Stimulated activated CD4-positive, alpha-beta T cell treated with anti-CD3 and anti-CD28 coated beads, Interleukin-1b, Interleukin-23, amount 100 ng/mL, for 1 hour (primary cell): ENCODE measurements at regions not wholly inside any gene's neighbourhood (a gene's known extent, or its start where the extent isn't known, plus 50 kb on each side); places are given as distances from the start of the nearest gene placed in this dataset.

Source experiments
- DNase-seq, 2 donors: peaks; one replicate each; pipeline ENCODE4 v3.0.0-alpha.2; 2020; ENCODE audit warnings: low read depth in 2 of 2

DNA sequence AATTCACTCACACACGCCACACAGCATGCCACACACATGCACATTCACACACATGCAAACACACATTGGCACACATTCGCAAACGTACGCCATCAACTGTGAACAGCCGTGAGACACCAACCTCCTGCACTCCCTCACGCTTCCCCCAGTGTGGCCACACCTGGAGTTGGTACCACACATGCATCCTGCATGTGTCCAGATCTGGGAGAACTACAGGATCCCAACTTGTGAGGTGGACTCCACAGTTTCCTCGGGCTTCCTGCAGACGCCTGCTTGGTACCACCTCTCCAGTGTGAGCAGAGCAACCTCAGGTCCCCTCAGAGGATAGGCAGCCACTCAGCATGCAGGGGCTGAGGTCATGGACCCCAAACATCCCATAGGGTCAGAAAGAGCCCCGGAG, 239.0 kb downstream of the EIPR1 start:
- no peak for DNase-seq

DNA sequence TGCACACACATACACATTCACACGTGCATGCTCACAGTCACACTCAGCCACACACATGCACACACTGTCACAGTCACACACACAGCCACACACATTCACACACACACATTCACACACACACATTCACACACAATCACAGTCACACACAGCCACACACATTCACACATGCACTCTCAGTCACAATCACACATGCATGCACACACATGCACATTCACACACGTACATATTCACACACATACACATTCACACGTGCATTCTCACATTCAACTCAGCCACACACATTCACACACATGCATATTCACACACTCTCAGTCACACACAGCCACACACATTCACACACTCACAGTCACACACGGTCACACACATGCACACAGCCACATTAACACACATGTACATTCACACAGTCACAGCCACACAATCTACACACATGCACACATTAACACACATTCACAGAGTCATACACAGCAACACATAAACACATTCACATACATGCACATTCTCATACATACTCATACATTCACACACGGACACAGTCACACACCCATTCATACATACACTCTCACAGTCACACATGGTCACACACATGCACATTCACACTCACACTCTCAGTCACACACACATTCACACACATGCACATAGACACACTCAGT, 239.8 kb downstream of the EIPR1 start:
- DNase-seq = no peak

DNA sequence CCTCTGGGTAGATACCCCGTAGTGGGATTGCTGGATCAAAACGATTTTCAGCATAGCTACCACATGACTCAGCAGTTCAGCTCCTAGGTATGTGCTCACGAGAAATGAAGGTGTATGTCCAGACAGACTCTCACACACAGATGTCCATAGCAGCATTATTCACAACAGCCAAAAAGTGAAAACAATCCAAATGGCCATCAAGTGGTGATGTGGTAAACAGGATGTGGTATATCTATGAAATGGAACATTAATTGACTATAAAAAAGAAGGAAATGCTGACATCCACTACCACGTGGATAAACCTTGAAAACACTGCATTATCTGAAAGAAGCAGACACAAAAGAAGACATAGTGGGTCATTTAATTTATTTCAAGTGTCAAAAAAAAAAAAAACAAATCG, 241.9 kb downstream of the EIPR1 start:
- no peak for DNase-seq

DNA sequence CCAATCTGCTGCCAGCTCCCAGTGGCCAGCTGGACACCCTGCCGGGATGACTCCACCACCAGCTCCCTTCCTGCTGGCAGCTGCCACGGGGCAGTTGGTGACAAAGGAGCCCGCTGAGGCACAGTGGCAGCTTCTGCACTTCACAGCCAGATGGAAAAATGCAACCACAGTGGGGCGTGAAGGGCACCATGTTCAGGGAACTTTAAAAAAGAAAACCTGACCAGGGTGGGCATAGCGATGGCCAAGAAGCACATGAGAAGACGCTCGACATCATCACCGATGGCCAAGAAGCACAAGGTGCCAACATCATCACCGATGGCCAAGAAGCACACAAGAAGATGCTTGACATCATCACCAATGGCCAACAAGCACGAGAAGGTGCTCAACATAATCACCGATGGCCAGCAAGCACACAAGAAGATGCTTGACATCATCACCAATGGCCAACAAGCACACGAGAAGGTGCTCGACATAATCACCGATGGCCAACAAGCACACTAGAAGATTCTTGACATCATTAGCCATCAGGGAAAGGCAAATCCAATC, 243.5 kb downstream of the EIPR1 start:
- no peak for DNase-seq

DNA sequence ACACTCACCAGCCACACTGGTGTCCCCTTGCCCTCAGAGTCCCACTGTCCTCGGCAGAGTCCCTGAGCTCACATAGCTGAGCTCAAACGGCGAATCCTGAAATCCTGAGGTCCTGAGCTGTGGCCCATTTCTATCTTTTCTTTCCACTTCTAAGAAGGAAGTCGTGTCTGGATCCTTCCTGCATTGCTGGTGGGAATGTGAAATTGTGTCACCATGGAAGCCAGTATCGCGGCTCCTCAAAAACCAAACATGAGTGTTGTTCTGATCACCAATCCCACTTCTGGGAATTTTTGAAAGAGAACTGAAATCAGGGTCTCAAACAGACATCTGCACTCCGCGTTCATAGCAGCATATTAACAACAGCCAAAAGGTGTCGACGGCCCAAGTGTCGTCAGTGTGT, 244.7 kb downstream of the EIPR1 start:
- no peak for DNase-seq

DNA sequence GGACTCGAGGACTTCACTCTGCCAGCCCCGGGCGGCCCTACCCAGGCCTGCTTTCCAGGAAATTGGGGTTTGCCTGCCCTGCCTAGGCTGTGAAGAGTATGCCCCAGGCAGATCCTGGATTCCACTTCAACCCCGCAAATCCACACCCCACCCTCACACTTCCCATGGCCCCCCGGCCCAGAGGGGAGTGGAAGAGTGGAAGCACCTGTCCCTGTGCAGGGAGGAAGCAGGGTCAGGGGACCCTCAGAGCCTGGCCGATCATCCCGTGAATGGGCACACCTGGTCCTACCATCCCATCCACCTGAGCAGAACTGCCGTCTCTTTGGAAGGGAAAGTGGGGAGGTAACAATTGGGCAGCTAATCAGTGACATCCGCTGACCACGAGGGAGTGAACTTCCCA, 245.2 kb downstream of the EIPR1 start:
- no peak for DNase-seq

DNA sequence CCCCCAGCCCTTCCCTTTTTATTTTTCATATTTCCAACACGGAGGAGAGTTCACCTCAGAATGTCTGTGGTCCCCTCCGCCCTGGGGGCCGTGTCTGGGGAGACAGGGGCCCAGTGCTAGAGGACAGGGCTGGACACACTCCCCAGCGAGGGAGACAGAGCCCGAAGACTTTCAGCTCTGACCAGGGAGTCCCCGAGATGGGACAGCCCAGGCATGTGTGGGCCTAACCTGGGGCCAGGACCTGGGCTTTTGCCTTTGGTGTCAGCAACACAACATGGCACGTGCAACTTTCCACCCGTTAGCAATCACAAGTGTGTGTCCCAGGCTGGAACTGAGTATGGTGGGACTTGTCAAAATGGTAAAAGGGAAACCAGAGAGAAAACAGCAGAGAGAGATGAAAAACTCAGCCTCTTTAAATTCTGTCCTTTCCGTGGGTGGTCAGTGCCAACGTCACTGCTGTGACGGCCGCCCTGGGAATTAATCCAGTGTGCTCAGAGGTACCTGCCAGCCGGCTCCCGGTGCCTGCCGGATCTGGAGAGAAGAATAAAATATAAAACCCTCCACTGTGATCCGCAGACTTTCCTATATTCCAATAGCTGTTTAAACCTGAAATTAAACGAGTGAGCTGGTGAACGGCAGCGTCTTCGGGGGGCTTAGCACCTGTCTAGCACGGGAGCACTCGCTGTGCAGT, 245.8 kb downstream of the EIPR1 start:
- DNase-seq = no peak

DNA sequence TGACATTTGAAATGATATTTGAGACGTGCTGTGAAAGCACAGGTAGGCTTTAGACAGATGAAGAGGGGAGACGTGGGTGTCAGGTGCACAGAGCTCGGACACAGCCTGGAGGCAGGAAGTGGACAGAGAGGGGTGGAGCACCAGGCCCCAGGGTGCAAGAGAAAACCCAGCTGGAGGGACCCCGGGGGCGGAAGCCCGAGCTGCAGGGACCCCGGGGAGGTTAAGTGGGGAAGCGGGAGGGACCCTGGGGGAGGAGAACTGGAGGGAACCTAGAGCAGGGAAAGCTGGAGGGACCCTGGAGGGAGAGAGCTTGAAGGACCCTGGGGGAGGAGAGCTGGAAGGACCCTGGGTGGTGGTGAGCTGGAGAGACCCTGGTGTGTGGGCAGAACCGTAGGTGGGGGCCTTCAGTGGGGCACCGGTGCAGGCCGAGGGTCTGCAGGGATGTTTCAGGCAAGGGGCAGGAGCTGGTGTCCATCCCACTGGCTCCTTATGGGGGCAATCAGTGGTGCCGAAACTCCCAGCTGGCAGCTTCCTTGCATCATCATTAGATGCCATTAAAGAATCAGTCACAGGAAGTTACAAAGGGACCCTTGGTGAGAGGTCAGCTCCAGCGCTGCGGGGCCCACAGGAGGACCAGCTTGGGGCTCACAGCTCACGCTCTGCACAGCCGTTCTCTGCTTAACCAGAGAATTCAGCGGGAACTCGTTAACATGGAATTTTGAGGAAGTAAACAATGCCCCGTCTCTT, 246.6 kb downstream of the EIPR1 start:
- DNase-seq = no peak

DNA sequence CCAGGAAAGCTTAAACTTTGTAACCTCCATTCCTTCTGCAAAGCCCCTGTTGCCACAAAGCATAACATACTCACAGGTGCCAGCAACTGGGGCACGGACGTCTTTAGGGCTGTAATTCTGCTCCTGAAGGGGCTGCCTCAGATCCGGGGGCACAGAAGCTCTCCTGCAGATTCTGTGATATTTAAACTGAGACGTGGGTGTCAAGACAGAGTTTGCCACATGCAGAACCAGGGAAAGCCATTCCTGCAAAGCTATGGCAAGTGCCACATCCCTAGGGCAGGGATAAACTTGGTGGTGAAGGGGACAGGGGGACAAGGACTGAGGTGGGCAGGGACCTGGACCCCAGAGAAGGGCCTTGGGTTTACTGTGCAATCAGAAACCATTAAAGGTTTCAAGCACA, 247.2 kb downstream of the EIPR1 start:
- DNase-seq = no peak

DNA sequence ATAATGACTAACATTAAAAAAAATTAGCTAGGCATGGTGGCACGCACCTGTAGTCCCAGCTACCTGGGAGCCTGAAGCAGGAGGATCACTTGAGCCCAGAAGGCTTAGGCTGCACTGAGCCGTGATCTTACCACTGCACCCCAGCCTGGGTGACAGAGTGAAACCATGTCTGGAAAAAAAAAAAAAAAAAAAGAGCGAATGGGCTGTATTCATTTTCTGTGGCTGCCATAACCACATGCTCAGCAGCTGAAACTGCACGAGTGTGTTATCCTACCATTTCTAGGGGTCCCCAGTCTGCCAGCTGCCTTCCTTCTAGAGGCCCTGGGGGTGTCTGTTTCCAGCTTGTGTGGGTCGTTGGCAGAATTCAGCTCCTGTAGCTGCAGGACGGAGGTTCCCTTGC, 247.8 kb downstream of the EIPR1 start:
- DNase-seq = no peak

DNA sequence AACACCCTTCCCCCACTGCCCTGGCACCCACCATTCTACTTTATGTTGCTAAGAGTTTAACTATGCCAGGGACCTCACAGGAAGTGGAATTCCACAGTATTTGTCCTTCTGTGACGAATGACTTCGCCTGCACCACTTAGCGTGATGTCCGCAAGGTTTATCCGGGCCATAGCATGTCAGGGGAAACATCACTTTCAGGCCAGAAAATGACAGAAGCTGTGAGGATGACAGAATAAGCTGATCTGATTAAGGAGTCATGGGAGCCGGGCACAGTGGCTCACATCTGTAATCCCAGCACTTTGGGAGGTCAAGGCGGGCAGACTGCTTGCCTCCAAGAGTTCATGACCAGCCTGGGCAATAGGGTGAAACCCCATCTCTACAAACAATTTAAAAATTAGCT, 248.8 kb downstream of the EIPR1 start:
- no peak for DNase-seq

DNA sequence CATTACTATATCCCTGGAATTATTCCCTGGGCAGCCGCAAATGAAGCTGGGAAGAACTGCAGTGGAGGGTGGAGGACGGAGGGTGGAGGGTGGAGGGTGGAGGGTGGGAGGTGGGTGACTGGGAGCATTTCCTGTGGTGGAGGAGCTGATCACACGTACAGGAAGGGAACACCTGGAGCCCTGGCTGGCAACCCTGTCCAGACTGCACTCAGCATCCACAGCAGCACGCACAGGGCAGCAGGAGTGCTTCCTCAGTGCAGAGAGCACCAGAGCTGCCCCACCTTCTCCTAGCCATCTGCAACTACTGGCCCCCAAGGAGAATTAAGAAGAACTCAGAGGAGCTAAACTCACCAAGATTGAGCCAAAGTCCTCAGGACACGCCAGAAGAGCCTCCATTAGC, 249.9 kb downstream of the EIPR1 start:
- DNase-seq = no peak

DNA sequence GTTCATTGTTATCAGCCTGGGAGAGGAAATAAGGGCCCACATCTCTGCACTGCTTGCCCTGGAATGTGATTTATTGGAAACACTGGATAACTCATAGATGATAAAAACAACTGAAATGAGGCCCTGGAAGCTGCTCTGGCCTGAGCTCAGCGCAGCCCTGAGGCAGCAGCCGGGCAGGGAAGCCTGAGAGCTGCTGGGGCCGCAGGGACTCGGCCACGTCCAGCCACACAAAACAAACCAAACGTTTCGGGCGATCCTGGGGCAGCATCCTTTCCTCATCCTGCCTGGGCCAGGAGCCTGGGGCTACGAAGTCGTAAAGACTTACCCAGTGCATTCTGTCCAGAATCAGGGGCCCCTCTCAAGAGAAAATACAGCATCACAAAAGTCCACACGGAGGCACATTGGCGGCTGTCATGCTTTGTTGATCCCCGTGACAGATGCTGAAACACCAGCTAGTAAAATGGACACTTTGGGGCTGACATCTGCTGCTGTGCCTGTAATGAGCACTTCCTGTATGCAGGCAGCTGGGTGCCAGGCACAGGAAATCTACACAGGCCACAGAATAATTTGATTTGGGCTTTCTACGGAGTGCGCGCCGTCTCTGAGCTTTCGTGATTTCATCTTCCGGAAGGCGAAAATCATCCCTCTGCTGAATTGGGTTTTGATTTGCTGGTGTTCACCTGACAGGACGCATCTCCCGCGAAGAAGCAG, 250.6 kb downstream of the EIPR1 start:
- no peak for DNase-seq

DNA sequence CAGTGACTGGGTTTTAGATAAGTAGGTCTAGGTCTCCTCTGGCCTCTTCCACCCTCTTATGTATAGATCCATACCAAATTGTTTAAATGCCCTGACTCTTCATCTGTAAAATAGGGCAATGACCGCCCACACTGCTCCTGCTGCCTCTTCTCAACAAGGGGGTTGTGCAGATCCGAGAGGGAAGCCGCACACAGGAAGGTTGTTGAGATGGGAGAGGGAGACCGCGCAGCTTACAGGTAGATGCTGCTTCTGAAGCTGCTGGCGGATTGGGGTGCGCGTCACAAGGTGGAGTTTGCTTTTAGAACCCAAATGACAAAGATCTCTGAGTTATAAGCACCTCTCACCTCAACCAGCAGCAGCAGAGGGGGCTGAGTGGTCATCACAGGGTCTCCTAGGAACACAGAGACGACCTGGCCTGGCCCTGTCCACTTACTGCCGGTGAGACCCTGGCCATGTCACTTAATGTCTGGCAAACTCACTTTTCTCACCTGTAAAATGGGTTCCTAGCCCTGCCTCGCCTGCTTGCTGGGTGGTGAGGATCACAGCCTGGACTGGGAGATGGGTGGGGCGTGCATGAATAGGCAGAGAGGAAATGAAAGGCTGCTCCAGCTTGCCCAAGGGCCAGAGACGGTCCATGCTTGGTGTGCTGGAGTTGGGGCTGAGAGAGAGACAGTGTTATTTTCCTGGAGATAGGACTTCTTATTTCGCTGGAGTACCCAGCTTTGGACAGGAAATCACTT, 251.3 kb downstream of the EIPR1 start:
- no peak for DNase-seq

DNA sequence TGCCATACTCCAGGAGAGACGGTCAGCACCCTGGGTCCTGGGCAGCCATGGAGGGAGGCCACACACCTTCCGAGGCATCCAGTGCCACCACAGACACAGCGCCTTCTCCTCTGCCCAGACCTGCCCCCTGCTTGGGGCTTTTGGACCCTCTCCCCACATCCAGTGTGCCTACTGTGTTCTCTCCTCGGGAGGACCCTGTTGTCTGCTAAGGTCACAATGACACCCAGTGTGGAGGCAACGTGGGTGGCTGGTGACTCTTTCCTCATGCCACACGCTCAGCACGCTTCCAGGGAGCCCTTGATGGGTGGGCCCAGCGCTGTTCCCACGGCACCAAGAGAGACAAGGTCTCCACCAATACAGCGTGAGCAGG, 251.9 kb downstream of the EIPR1 start:
- DNase-seq = no peak

DNA sequence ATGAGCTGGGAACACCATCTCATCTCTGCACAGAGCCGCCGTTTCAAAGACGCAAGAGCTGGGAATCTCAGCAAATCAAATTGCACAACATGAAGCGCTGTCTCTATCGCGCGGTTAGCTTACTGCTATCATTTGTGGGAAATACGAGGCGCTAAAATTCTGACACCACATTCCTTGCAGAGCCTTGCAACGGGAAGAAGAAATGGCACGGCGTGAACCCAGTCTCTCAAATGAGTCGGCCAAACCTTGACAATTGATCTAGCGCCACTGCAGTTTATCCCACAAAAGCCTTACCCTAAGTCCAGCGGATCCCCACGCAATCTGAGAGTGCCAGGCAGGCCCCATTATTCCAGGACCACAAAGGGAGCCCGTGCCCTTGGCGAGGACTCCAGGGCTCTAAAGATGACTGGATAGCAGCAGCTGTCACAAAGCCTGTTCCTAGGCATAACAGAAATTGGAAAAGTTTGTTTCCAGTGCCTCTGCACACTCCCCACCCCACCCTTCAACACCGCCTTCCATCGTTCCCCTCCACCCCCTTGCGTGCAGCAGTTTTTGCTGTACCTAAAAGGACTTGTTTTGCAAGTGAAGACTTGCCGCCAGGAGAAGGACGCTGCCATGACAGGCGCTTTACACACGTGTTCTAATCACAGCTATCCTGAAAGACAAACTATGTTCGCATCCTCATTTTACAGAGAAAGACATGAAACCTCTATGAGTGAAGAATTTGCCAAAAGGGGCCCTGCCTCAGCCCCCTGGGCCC, 252.4 kb downstream of the EIPR1 start:
- DNase-seq = no peak

DNA sequence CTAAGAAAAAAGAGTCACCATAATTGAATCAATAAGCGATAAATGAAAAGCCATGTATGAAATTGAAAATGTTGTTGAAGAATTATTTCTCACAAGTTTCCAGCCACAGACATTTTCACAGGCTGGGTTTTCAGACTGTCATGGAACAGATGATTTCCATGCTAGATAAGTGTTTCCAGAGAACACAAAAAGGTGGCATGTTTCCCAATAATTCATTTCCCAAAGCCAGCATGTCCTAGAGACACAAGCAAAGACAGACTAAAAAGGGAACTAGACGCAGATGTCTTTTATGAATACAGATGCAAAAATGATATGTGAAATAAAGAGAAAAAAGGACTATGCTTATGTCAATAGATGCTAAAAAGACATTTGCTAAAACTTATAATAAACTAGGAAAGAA, 255.1 kb downstream of the EIPR1 start:
- no peak for DNase-seq

DNA sequence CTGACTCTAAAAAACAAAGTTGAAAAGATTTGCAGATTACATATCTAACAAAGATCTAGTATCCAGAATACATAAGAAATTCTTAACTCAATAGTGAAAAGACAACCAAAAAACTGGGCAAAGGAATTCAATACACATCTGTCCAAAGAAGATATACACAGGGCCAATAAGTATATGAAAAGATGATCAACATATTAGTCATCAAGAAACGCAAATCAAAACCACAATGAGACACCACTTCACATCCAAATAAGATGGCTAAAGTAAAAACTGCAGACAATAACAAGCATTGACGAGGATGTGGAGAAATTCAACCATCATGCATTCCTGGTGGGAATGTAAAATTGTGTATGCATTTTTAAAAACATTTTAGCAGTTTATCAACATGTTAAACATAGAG, 256.0 kb downstream of the EIPR1 start:
- DNase-seq = no peak

DNA sequence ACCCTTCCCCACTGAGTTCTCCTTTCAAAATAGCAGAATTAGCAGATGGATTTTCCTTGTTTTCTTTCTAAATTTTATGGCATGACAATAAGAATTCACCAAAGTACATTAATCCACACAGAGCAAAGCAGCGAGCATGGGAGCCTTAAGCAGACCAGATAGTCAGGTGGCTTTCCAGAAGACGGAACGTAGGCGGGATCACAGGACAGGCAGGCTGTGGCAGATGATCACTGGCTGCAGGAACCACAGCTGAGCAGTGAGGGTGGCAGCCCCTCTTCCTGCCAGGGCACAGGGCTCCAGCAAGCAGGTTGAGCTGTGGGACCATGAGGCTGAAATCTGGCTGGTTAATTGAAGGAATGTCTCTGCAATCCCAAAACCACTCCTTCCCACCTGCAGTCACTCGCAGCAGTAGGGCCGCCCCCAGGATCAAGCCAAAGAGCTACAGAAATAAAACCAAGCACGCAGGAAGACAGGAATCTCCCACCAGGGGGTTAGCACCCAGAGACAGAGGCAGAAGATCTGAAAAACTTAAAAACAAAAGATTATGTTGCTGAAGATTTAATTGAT, 259.9 kb downstream of the EIPR1 start:
- DNase-seq = no peak

DNA sequence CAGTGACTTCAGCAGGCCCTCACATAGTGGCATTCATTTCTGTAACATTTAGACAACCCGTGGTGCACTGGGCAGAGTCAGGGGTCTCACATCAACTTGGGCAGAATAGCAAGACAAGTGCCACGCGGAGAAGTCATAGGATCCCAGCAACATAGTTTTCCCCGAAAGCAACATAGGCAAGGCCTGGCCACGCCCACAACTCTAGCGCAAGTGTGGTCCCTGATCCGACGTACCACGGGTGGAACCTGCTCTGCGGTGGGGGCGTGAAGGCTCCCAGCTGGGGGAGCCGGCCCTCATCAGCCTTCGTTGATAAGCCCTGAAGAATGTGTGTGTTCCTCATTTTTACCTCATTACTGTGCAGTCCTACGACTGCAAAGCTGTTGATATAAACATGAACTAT, 261.2 kb downstream of the EIPR1 start:
- DNase-seq = no peak
